TTC549 (cell line): ENCODE measurements at regions not wholly inside any gene's neighbourhood (a gene's known extent, or its start where the extent isn't known, plus 50 kb on each side); places are given as distances from the start of the nearest gene placed in this dataset.

ENCODE experiments used
- FAIRE-seq: peaks from 2 replicates; lab custom pipeline; 2012; peaks lifted over from hg19 to GRCh38; lab: Jason Lieb, UNC

GRCh38 chrX:36436361-36436760 is 516.8 kb downstream of the CFAP47 start:
- no peak for FAIRE-seq

GRCh38 chrX:36443007-36443406 is 523.5 kb downstream of the CFAP47 start:
- FAIRE-seq, result no peak

GRCh38 chrX:36445566-36445965 is 526.0 kb downstream of the CFAP47 start:
- FAIRE-seq, result no peak

- FAIRE-seq, result no peak
Measured at GRCh38 chrX:36462142-36462541, 542.6 kb downstream of the CFAP47 start.

- no peak for FAIRE-seq
Measured at GRCh38 chrX:36480441-36480990, 527.6 kb upstream of the FAM47C start.

- FAIRE-seq, result no peak
Measured at GRCh38 chrX:36501169-36501702, 506.9 kb upstream of the FAM47C start.

GRCh38 chrX:36504625-36505024 is 503.5 kb upstream of the FAM47C start:
- FAIRE-seq, result no peak

- FAIRE-seq, result no peak
Measured at GRCh38 chrX:36508042-36508441, 500.1 kb upstream of the FAM47C start.

GRCh38 chrX:36510736-36511135 is 497.4 kb upstream of the FAM47C start:
- no peak for FAIRE-seq

- FAIRE-seq, result no peak
Measured at GRCh38 chrX:36528661-36529060, 479.5 kb upstream of the FAM47C start.

GRCh38 chrX:36534900-36535299 is 473.3 kb upstream of the FAM47C start:
- no peak for FAIRE-seq

- no peak for FAIRE-seq
Measured at GRCh38 chrX:36543499-36543898, 464.7 kb upstream of the FAM47C start.

GRCh38 chrX:36562986-36563385 is 445.2 kb upstream of the FAM47C start:
- no peak for FAIRE-seq

- no peak for FAIRE-seq
Measured at GRCh38 chrX:36568946-36569345, 439.2 kb upstream of the FAM47C start.

GRCh38 chrX:36573720-36574119 is 434.4 kb upstream of the FAM47C start:
- no peak for FAIRE-seq

- no peak for FAIRE-seq
Measured at GRCh38 chrX:36575670-36576069, 432.5 kb upstream of the FAM47C start.

GRCh38 chrX:36577006-36577405 is 431.2 kb upstream of the FAM47C start:
- FAIRE-seq, result no peak

- no peak for FAIRE-seq
Measured at GRCh38 chrX:36581030-36581429, 427.1 kb upstream of the FAM47C start.

GRCh38 chrX:36583674-36584073 is 424.5 kb upstream of the FAM47C start:
- FAIRE-seq, result no peak

GRCh38 chrX:36609616-36610585 is 398.3 kb upstream of the FAM47C start:
- no peak for FAIRE-seq

- FAIRE-seq, result no peak
Measured at GRCh38 chrX:36626898-36627297, 381.3 kb upstream of the FAM47C start.

- no peak for FAIRE-seq
Measured at GRCh38 chrX:36640232-36640631, 367.9 kb upstream of the FAM47C start.

GRCh38 chrX:36642052-36642451 is 366.1 kb upstream of the FAM47C start:
- FAIRE-seq, result no peak

GRCh38 chrX:36650622-36651021 is 357.5 kb upstream of the FAM47C start:
- FAIRE-seq, result no peak
